ENCODE measurements at regions not wholly inside any gene's neighbourhood (a gene's known extent, or its start where the extent isn't known, plus 50 kb on each side); places are given as distances from the start of the nearest gene placed in this dataset.

DNA sequence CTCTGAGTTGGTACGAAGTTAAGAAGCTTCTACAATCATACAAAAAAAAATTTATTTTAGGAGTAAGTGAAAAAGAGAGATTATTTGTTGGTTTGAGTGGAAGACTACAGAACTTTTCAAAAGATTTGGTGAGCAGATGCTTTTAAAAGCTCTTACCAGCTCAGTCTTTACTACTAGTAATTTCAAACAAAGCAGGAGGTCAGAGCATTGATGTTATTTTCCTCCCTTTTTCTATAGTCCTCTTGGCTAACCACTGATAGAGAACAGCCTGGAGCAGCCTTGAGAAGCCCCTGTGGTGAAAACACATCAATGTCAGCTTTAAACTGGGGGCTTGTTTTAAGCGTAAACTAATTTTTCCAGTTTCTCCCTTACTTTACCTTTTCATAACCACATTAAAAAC, 559.3 kb upstream of the CDH2 start:
- TF ChIP-seq, protein P1, sequence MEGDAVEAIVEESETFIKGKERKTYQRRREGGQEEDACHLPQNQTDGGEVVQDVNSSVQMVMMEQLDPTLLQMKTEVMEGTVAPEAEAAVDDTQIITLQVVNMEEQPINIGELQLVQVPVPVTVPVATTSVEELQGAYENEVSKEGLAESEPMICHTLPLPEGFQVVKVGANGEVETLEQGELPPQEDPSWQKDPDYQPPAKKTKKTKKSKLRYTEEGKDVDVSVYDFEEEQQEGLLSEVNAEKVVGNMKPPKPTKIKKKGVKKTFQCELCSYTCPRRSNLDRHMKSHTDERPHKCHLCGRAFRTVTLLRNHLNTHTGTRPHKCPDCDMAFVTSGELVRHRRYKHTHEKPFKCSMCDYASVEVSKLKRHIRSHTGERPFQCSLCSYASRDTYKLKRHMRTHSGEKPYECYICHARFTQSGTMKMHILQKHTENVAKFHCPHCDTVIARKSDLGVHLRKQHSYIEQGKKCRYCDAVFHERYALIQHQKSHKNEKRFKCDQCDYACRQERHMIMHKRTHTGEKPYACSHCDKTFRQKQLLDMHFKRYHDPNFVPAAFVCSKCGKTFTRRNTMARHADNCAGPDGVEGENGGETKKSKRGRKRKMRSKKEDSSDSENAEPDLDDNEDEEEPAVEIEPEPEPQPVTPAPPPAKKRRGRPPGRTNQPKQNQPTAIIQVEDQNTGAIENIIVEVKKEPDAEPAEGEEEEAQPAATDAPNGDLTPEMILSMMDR (conservative IDR thresholded peaks at IDR 0.05) = no peak
- TF ChIP-seq ZFX (IDR thresholded peaks at IDR 0.05) = no peak
